Activated naive CD4-positive, alpha-beta T cell treated with anti-CD3 and anti-CD28 coated beads for 36 hours (primary cell): ENCODE measurements at regions not wholly inside any gene's neighbourhood (a gene's known extent, or its start where the extent isn't known, plus 50 kb on each side); places are given as distances from the start of the nearest gene placed in this dataset.

Source experiments
- CTCF ChIA-PET: fragments of 350-600 bp; sonication (Branson Sonifier 250); formaldehyde crosslinking; loops from one replicate; lab custom pipeline; 2021; ENCODE audit warnings: antibody characterized with exemption; lab: Charles Lee
- DNase-seq: peaks from one replicate; pipeline ENCODE4 v3.0.0-alpha.2; 2020
- H3K27ac Mint-ChIP-seq: one replicate; pipeline ENCODE4 v1.8.0; 2021; ENCODE audit warnings: mild to moderate bottlenecking, mixed read lengths
- H3K27me3 Mint-ChIP-seq: one replicate; pipeline ENCODE4 v1.8.0; 2021; ENCODE audit warnings: low read depth, mixed read lengths
- H3K36me3 Mint-ChIP-seq: one replicate; pipeline ENCODE4 v1.8.0; 2021; ENCODE audit warnings: low read depth, mixed read lengths
- H3K4me1 Mint-ChIP-seq: one replicate; pipeline ENCODE4 v1.8.0; 2021; ENCODE audit warnings: low read depth, mixed read lengths
- H3K4me3 Mint-ChIP-seq: one replicate; pipeline ENCODE4 v1.8.0; 2021; ENCODE audit warnings: mild to moderate bottlenecking, moderate library complexity, mixed read lengths
- H3K9me3 Mint-ChIP-seq: one replicate; pipeline ENCODE4 v1.8.0; 2021; ENCODE audit warnings: mixed read lengths
- intact Hi-C: fragments of 100-400 bp; cut with micrococcal nuclease; formaldehyde crosslinking; loops from one replicate; pipeline ENCODE4 v1.15.1; 2023

GRCh38 chr9:1658661-1659362, 356.3 kb upstream of the SMARCA2 start:
- Mint-ChIP-seq H3K36me3 (no peaks in the 10 kb centered on the region), H3K27me3 (peaks cover 18% of the 10 kb centered on the region), H3K27ac (no peak overlapping the region), H3K9me3 (no peaks in the 10 kb centered on the region), H3K4me3 (no peak overlapping the region), H3K4me1 (no peaks in the 10 kb centered on the region)
- DNase-seq, result no peak
- CTCF ChIA-PET, result no interaction called here
- intact Hi-C loops, result no loop called here

DNA sequence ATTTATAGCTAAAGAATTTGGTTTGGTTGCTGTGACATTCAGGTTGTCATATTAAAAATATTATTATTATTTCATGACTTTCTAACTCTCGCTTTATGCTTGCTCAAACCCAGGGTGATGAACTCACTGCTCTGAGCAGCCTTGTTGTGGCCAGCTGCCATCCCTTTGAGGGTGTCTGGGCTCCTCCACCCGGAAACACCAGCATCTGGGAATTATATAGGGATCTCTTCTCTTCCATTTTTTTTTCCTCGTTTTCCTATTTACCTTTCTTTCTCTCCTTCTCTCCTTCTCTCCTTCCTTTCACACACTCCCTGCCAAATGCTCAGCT, 355.8 kb upstream of the SMARCA2 start:
- no peaks in the 10 kb centered on the region for H3K36me3 Mint-ChIP-seq
- H3K9me3 Mint-ChIP-seq, result peaks cover 2% of the 10 kb centered on the region
- intact Hi-C loops, result no loop called here
- no peaks in the 10 kb centered on the region for H3K4me1 Mint-ChIP-seq
- DNase-seq, result no peak
- H3K27me3 Mint-ChIP-seq, result peaks cover 18% of the 10 kb centered on the region
- no peak overlapping the region for H3K27ac Mint-ChIP-seq
- H3K4me3 Mint-ChIP-seq, result no peak overlapping the region
- CTCF ChIA-PET, result no interaction called here

GRCh38 chr9:1668441-1668840, 346.7 kb upstream of the SMARCA2 start:
- Mint-ChIP-seq H3K27ac (no peak overlapping the region), H3K36me3 (no peaks in the 10 kb centered on the region)
- CTCF ChIA-PET, result no interaction called here

GRCh38 chr9:1673300-1673699, 341.8 kb upstream of the SMARCA2 start:
- CTCF ChIA-PET, result no interaction called here
- Mint-ChIP-seq H3K4me3 (no peak overlapping the region), H3K9me3 (no peaks in the 10 kb centered on the region), H3K27ac (no peak overlapping the region), H3K4me1 (no peaks in the 10 kb centered on the region), H3K27me3 (no peaks in the 10 kb centered on the region), H3K36me3 (no peaks in the 10 kb centered on the region)
- DNase-seq, result no peak
- intact Hi-C loops, result no loop called here

More at GRCh38 chr9:1668441-1668840, 346.7 kb upstream of the SMARCA2 start:
- peaks cover 4% of the 10 kb centered on the region for H3K9me3 Mint-ChIP-seq
- no peak for DNase-seq
- intact Hi-C loops, result no loop called here
- H3K27me3 Mint-ChIP-seq, result peaks cover 1% of the 10 kb centered on the region
- no peak overlapping the region for H3K4me3 Mint-ChIP-seq
- no peaks in the 10 kb centered on the region for H3K4me1 Mint-ChIP-seq

DNA sequence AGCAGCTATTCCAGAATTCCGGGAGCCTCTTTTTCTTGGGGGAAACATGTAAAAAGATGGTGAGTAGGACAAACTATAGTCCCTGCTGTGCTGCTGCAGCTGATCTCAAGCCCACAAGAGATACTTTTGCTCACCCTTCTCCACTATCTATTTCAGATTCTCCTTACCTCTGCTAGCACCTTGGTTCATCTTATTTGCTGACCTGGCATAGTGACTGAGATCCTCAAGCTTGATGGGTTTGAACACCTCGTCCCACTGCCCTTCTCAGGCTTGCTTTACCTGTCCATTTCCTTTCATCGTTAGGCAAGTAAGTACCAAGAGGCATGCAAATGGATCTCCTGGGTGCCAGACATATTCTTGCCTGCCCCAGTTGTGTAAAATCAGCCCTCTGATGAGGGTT, 338.4 kb upstream of the SMARCA2 start:
- intact Hi-C loops, result no loop called here
- DNase-seq, result no peak
- H3K27me3 Mint-ChIP-seq, result no peaks in the 10 kb centered on the region
- H3K4me3 Mint-ChIP-seq, result no peak overlapping the region
- H3K4me1 Mint-ChIP-seq, result no peaks in the 10 kb centered on the region
- no peaks in the 10 kb centered on the region for H3K9me3 Mint-ChIP-seq
- no peaks in the 10 kb centered on the region for H3K36me3 Mint-ChIP-seq
- H3K27ac Mint-ChIP-seq, result no peak overlapping the region
- CTCF ChIA-PET, result interaction anchor here (0.6 to 1.1 kb wide), 2 partner anchors 56 to 674 kb away, joined by 3 to 5 read pairs; no protein-coding TSS in a partner anchor

DNA sequence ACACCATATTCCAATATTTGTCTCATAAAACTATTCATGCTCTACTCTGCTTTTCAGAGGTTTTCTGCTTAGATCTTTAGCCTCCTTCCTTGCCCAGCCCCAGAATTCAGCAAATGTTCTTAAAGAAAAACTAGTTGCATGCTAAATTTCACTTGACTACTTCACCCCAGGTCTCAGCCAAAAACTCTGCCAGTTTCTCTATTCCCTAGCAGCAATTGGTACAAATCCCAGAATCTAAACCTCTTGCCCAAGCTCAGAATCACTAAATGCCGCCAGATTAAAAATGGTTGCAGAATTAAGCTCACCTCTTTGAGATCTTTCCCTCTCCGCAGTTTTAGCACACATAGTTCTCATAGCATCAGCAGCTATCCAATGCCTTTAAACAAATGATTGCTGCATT, 331.2 kb upstream of the SMARCA2 start:
- no peak overlapping the region for H3K27ac Mint-ChIP-seq
- H3K27me3 Mint-ChIP-seq, result peaks cover 21% of the 10 kb centered on the region
- no peak overlapping the region for H3K4me3 Mint-ChIP-seq
- no peak for DNase-seq
- intact Hi-C loops, result no loop called here
- no peaks in the 10 kb centered on the region for H3K36me3 Mint-ChIP-seq
- CTCF ChIA-PET, result no interaction called here
- no peaks in the 10 kb centered on the region for H3K4me1 Mint-ChIP-seq
- no peaks in the 10 kb centered on the region for H3K9me3 Mint-ChIP-seq

GRCh38 chr9:1698991-1699390, 316.2 kb upstream of the SMARCA2 start:
- H3K4me3 Mint-ChIP-seq, result no peak overlapping the region
- no peaks in the 10 kb centered on the region for H3K9me3 Mint-ChIP-seq
- H3K27me3 Mint-ChIP-seq, result peaks cover 29% of the 10 kb centered on the region
- no peaks in the 10 kb centered on the region for H3K36me3 Mint-ChIP-seq
- no peaks in the 10 kb centered on the region for H3K4me1 Mint-ChIP-seq
- no peak overlapping the region for H3K27ac Mint-ChIP-seq
- no peak for DNase-seq
- CTCF ChIA-PET, result no interaction called here
- intact Hi-C loops, result no loop called here

DNA sequence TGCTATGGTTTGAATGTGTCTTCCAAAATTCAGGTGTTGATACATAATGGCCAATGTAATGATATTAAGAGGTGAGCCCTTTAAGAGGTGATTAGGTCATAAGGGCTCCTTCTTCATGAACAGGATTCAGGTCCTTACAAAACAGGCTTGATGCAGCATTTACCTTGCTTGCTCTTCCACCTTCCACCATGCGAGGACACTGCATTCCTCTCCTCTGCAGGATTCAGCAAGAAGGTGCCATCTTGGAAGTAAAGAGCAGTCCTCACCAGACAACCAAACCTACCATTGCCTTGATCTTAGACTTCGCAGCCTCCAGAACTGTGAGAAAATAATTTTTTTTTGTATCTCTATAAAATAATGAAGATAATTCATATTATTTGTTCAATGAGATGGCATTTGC, 314.0 kb upstream of the SMARCA2 start:
- peaks cover 36% of the 10 kb centered on the region for H3K27me3 Mint-ChIP-seq
- no peak overlapping the region for H3K27ac Mint-ChIP-seq
- no peaks in the 10 kb centered on the region for H3K36me3 Mint-ChIP-seq
- no peak for DNase-seq
- H3K4me1 Mint-ChIP-seq, result no peaks in the 10 kb centered on the region
- H3K9me3 Mint-ChIP-seq, result no peaks in the 10 kb centered on the region
- intact Hi-C loops, result no loop called here
- CTCF ChIA-PET, result no interaction called here
- no peak overlapping the region for H3K4me3 Mint-ChIP-seq

DNA sequence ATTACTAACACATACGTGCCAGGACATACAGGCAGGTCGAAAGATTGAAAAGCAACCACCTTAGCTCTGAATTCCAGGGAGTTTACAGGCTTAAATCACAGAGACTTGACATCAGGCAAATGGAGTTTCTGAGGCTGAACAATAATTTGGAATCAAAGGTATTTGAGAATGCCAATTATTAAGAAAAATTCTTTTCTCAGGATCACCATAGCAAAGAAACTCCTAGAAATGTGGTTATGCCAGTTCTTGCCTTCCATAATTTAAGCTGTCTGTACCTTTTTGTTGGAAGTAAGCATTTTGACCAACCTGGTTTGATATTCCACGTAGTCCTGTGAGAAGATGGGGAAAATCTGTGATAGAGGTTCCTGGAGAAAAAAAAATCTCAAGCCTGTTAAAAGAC, 312.4 kb upstream of the SMARCA2 start:
- Mint-ChIP-seq H3K4me1 (no peaks in the 10 kb centered on the region), H3K27ac (no peak overlapping the region), H3K27me3 (peaks cover 42% of the 10 kb centered on the region), H3K36me3 (no peaks in the 10 kb centered on the region), H3K9me3 (no peaks in the 10 kb centered on the region), H3K4me3 (no peak overlapping the region)
- DNase-seq, result no peak
- intact Hi-C loops, result no loop called here
- CTCF ChIA-PET, result no interaction called here

DNA sequence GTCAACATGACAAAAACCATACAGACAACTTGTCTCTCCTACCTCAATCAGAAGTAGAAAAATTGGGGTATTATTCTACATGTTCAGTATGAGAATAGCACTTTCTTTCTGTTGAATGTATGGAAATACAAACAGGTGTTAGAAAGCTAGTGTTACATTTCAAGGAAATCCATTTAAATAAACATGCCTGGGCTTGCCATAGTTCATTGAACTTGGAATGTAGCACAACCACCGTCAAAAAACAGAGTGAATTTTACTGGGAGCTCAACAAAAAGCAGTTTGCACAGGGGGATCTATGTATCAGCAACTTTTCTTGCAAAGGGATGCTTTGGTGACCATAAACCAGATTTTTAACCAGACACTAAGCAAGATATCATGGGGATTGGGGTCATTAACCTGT, 307.9 kb upstream of the SMARCA2 start:
- H3K36me3 Mint-ChIP-seq, result no peaks in the 10 kb centered on the region
- H3K4me1 Mint-ChIP-seq, result no peaks in the 10 kb centered on the region
- intact Hi-C loops, result no loop called here
- no peak for DNase-seq
- H3K27me3 Mint-ChIP-seq, result peaks cover 30% of the 10 kb centered on the region
- no peak overlapping the region for H3K4me3 Mint-ChIP-seq
- CTCF ChIA-PET, result no interaction called here
- H3K9me3 Mint-ChIP-seq, result no peaks in the 10 kb centered on the region
- peak overlapping the region; percentile 41 for H3K27ac Mint-ChIP-seq

- no peak for DNase-seq
- CTCF ChIA-PET, result interaction anchor here (1.3 kb wide), 1 partner anchor 231 kb away, joined by 3 read pairs; no protein-coding TSS in a partner anchor
- Mint-ChIP-seq H3K36me3 (no peaks in the 10 kb centered on the region), H3K9me3 (no peaks in the 10 kb centered on the region), H3K27me3 (peaks cover 29% of the 10 kb centered on the region), H3K4me3 (no peak overlapping the region), H3K27ac (no peak overlapping the region), H3K4me1 (no peaks in the 10 kb centered on the region)
- intact Hi-C loops, result loop anchor here (2.0 kb wide), 1 partner anchor 379 kb away; no protein-coding TSS in a partner anchor
Observed at GRCh38 chr9:1708219-1708618, 306.9 kb upstream of the SMARCA2 start.

DNA sequence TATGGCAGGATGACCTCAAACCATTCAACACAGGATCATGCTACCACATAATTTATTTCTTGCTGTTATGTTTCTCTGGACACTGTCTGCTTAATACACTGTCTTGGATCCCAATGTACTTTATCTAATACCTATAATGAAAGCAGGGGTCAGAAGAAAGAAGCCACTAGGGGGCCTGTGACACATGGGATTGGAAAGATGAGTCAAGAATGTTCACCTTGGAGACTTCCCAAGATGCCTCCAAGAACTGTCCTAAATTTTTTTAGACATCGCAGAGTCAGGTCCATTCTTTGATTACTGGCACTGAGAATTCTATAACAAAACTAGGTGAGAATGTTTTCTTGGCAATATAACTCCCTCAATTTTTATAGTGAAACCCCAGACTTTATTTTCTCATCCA, 305.8 kb upstream of the SMARCA2 start:
- Mint-ChIP-seq H3K4me3 (no peak overlapping the region), H3K36me3 (no peaks in the 10 kb centered on the region), H3K4me1 (no peaks in the 10 kb centered on the region), H3K27me3 (peaks cover 26% of the 10 kb centered on the region), H3K9me3 (no peaks in the 10 kb centered on the region), H3K27ac (no peak overlapping the region)
- CTCF ChIA-PET, result interaction anchor here (0.6 to 1.0 kb wide), 5 partner anchors 19 to 376 kb away, joined by 3 to 4 read pairs (median 3); no protein-coding TSS in a partner anchor
- peak; percentile 27 for DNase-seq
- intact Hi-C loops, result loop anchor here (1.0 to 2.0 kb wide), 4 partner anchors 161 to 377 kb away; no protein-coding TSS in a partner anchor

GRCh38 chr9:1712861-1713450, 302.2 kb upstream of the SMARCA2 start:
- Mint-ChIP-seq H3K4me3 (no peak overlapping the region), H3K4me1 (no peaks in the 10 kb centered on the region), H3K27ac (no peak overlapping the region), H3K9me3 (no peaks in the 10 kb centered on the region), H3K36me3 (no peaks in the 10 kb centered on the region), H3K27me3 (peaks cover 12% of the 10 kb centered on the region)
- intact Hi-C loops, result no loop called here
- DNase-seq, result no peak
- CTCF ChIA-PET, result no interaction called here
